Transverse colon (tissue), 4 donors: ENCODE measurements at regions not wholly inside any gene's neighbourhood (a gene's known extent, or its start where the extent isn't known, plus 50 kb on each side); places are given as distances from the start of the nearest gene placed in this dataset.

Experiments used
- DNase-seq: peaks from one replicate; pipeline ENCODE4 v3.0.0-alpha.2; 2019
- H3K27ac ChIP-seq, 4 donors: fragments of 200-600 bp; sonication (generic); 2 replicates each; pipeline ENCODE4 v1.5.1; 2016 to 2018; ENCODE audit warnings: inconsistent platforms in 4 of 4
- H3K27me3 ChIP-seq: fragments of 200-600 bp; sonication (generic); 2 replicates; pipeline ENCODE4 v1.5.1; 2017; ENCODE audit warnings: inconsistent platforms
- H3K36me3 ChIP-seq, 4 donors: fragments of 200-600 bp; sonication (generic); 2 replicates each; pipeline ENCODE4 v1.5.1; 2017 to 2019; ENCODE audit warnings: inconsistent platforms in 4 of 4
- H3K4me1 ChIP-seq, 4 donors: fragments of 200-600 bp; sonication (generic); 2 replicates each; pipeline ENCODE4 v1.5.1; 2017 to 2020; ENCODE audit warnings: inconsistent platforms in 4 of 4
- H3K4me3 ChIP-seq, 4 donors: fragments of 200-600 bp; sonication (generic); 1 replicate in 1 of 4; 2 replicates in 3 of 4; pipeline versions ENCODE4 v1.5.1 to v1.6.1; 2017 to 2019; ENCODE audit warnings: inconsistent platforms in 4 of 4
- H3K9me3 ChIP-seq, 2 donors: fragments of 200-600 bp; sonication (generic); 2 replicates each; pipeline ENCODE4 v1.5.1; 2017 to 2019; ENCODE audit warnings: inconsistent platforms in 2 of 2
- EP300 ChIP-seq: sonication (generic); formaldehyde crosslinking; IDR thresholded peaks from one replicate; pipeline ENCODE4 v1.6.1; 2017; ENCODE audit warnings: antibody characterized with exemption, low read depth
- POLR2A ChIP-seq: fragments of 450-650 bp; IDR thresholded peaks from one replicate; pipeline ENCODE4 v1.6.1; 2016; ENCODE audit warnings: antibody characterized with exemption, mild to moderate bottlenecking, moderate library complexity
- POLR2AphosphoS5 ChIP-seq, 3 donors: sonication (generic); formaldehyde crosslinking; IDR thresholded peaks; one replicate each; pipeline ENCODE4 v1.6.1; 2016; ENCODE audit warnings: antibody characterized with exemption in 3 of 3
- WGBS, 2 donors: methylation state at CpG; one replicate each; pipeline ENCODE4 v1.1.5; 2018; ENCODE audit warnings: low coverage in 1 of 2; 5-methylcytosine and 5-hydroxymethylcytosine counted together
- in situ Hi-C, 4 donors: fragments of 200-750 bp; cut with MboI; loops; one replicate each; pipeline versions ENCODE4 v1.15.0 to v1.15.1; 2017; ENCODE audit warnings: low sequenced_read_pairs in 3 of 4, low pct_ligation_motif_present in 1 of 4, low pct_unique_long_range_greater_than_20kb in 1 of 4
- intact Hi-C: fragments of 100-400 bp; cut with DNase I; formaldehyde crosslinking; loops from one replicate; pipeline ENCODE4 v1.15.1; 2023; ENCODE audit warnings: low total_unique reads
- TF ChIP-seq, protein P1 (sequence below), 5 experiments: fragments of 200-600 bp in 3 of 5; fragments of 450-650 bp in 2 of 5; sonication (generic) in 3 of 5; IDR thresholded peaks; 1 replicate in 2 of 5; 2 replicates in 3 of 5; pipeline ENCODE4 v1.5.1; 2016 to 2017; ENCODE audit warnings: antibody characterized with exemption in 5 of 5, inconsistent platforms in 3 of 5, mild to moderate bottlenecking in 2 of 5, moderate library complexity in 1 of 5

DNA sequence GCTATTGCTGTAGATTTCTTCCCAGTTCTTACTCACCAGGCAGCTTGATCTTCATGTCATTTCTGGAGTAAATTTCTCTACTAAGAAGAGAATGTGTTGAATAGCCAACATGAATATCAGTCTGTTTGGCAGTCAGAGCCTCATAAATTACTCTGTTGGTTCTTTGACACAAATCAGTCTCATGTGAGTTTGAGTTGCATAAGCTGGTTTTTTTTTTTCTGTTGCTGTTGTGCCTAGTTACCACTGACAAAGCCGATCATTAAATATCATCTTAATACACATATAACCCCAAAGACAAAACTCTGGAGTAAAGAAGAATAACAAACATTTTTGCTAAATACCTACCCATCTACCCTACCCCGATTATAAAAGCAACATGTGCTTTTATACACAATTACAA is 240.5 kb upstream of the KCNJ16 start:
- in situ Hi-C loops (no loop called here), intact Hi-C loops (no loop called here)
- Histone ChIP-seq H3K9me3 (peaks cover 0 to 5% of the 10 kb centered on the region in 2 donors), H3K27ac (no peak overlapping the region), H3K36me3 (no peaks in the 10 kb centered on the region), H3K4me1 (no peaks in the 10 kb centered on the region), H3K27me3 (no peaks in the 10 kb centered on the region), H3K4me3 (no peak overlapping the region)
- 78 to 80% methylated on average over 2 of the region's 2 CpGs for WGBS, 2 donors
- no peak for TF ChIP-seq POLR2A
- TF ChIP-seq EP300: no peak
- TF ChIP-seq, protein P1, sequence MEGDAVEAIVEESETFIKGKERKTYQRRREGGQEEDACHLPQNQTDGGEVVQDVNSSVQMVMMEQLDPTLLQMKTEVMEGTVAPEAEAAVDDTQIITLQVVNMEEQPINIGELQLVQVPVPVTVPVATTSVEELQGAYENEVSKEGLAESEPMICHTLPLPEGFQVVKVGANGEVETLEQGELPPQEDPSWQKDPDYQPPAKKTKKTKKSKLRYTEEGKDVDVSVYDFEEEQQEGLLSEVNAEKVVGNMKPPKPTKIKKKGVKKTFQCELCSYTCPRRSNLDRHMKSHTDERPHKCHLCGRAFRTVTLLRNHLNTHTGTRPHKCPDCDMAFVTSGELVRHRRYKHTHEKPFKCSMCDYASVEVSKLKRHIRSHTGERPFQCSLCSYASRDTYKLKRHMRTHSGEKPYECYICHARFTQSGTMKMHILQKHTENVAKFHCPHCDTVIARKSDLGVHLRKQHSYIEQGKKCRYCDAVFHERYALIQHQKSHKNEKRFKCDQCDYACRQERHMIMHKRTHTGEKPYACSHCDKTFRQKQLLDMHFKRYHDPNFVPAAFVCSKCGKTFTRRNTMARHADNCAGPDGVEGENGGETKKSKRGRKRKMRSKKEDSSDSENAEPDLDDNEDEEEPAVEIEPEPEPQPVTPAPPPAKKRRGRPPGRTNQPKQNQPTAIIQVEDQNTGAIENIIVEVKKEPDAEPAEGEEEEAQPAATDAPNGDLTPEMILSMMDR (IDR thresholded peaks at IDR 0.05): no peak
- TF ChIP-seq POLR2AphosphoS5 (IDR thresholded peaks at IDR 0.05): no peak
- no peak for DNase-seq

DNA sequence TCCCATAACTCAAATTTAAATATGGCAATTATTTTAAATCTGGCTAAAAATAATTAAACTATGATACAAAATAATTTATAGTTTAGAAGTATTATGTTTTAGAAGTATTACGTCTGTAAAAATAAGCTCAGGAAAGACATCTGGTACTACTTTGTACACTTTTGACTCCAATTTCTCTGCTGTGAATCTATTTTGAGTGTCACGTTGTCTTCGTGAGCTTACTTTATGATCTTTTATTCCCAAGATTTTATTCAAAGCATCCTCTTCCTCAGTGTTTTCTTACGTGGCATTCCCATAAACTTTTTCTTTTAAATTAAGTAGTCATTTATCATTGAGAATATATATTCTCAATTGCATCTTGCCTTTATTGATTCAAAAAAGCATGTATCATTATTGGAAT is 223.3 kb upstream of the KCNJ16 start:
- no peaks in the 10 kb centered on the region for H3K36me3 ChIP-seq
- no peaks in the 10 kb centered on the region for H3K9me3 ChIP-seq
- TF ChIP-seq EP300 (no peak), POLR2A (no peak), POLR2AphosphoS5 (IDR thresholded peaks at IDR 0.05) (no peak)
- TF ChIP-seq, protein P1 (IDR thresholded peaks at IDR 0.05): no peak
- no peak for DNase-seq
- no peaks in the 10 kb centered on the region for H3K27me3 ChIP-seq
- no peak overlapping the region for H3K4me3 ChIP-seq
- intact Hi-C loops (no loop called here), in situ Hi-C loops (no loop called here)
- H3K27ac ChIP-seq: no peak overlapping the region
- 82 to 83% methylated on average over 4 of the region's 4 CpGs for WGBS, 2 donors
- no peaks in the 10 kb centered on the region for H3K4me1 ChIP-seq

DNA sequence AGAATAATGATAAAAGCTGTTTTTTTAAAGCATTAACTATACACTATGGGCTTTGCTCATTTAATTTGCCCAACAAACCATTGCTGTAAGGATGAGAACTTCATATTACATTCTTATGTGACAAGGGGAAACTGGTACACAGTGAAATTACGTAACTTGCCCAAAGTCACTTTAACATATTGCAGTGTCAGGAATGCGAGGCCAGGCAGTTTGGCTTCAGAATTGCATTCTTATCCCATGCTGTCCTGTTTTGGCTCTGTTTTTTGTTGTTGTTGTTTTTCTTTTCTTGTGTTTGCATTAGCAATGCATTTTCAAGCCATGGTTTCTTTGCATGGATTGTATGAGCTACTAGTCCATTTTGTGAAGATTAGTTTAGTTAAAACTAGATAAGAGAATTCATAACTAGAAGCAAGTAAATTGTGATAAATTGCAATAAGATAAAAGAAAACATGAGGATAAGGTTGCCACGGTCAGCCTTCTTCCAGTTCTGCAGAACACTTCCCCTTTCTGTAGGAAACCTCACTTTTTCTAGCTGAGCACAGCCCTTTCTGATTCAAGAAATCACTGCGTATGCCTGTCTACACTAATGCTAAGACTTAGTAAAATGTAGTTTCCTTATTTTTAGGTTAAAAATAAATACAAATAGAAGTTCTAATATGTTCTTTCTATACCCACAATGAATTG is 221.3 kb upstream of the KCNJ16 start:
- TF ChIP-seq POLR2AphosphoS5 (IDR thresholded peaks at IDR 0.05): no peak
- no peak for TF ChIP-seq EP300
- no peak for TF ChIP-seq POLR2A
- TF ChIP-seq, protein P1 (IDR thresholded peaks at IDR 0.05): no peak
- Histone ChIP-seq H3K27ac (no peak overlapping the region), H3K27me3 (no peaks in the 10 kb centered on the region), H3K4me1 (no peaks in the 10 kb centered on the region), H3K4me3 (no peak overlapping the region), H3K9me3 (no peaks in the 10 kb centered on the region), H3K36me3 (no peaks in the 10 kb centered on the region)
- DNase-seq: no peak
- in situ Hi-C loops: no loop called here
- intact Hi-C loops: no loop called here
- WGBS, 2 donors: 69 to 79% methylated on average over 4 of the region's 4 CpGs

DNA sequence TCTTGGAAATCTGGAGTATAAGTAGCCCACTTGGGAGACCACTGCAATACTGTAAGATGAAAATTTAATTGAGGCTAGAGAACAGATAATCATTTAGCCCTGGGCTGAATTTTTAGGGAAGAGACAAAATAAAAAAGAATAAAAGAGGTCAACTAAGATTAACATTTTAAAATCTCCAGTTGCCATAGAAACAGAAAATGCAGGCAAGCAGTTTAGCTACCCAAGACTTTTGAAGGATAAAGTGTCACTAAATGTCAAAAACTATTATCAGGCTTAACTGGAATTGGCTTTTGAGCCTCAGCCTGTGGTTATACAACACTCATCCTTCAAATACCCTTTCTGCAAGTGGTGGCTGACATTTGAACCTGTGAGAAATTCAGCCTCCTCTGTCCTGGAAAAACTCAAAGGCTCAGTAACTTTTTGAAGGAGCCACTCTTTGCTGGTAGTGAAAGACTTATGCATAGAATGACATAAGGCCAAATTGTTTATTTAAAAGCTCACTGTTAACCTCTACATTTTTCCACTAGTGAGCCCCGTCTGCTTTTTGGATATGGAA is 220.7 kb upstream of the KCNJ16 start:
- Histone ChIP-seq H3K27me3 (no peaks in the 10 kb centered on the region), H3K27ac (no peak overlapping the region), H3K4me3 (no peak overlapping the region), H3K36me3 (no peaks in the 10 kb centered on the region), H3K4me1 (no peaks in the 10 kb centered on the region), H3K9me3 (no peaks in the 10 kb centered on the region)
- TF ChIP-seq EP300 (no peak), POLR2AphosphoS5 (IDR thresholded peaks at IDR 0.05) (no peak), POLR2A (no peak)
- TF ChIP-seq, protein P1 (IDR thresholded peaks at IDR 0.05): no peak
- intact Hi-C loops: no loop called here
- no peak for DNase-seq
- in situ Hi-C loops: no loop called here
- whole genome bisulfite sequencing, 2 donors: 50 to 69% methylated on average over 1 of the region's 1 CpG
